Parathyroid adenoma (tissue), 2 donors: ENCODE measurements at regions not wholly inside any gene's neighbourhood (a gene's known extent, or its start where the extent isn't known, plus 50 kb on each side); places are given as distances from the start of the nearest gene placed in this dataset.

Source experiments
- H2AFZ ChIP-seq: fragments of 300-600 bp; sonication (generic); one replicate; pipeline ENCODE4 v1.7.0; 2017; ENCODE audit warnings: antibody characterized with exemption, mild to moderate bottlenecking
- H3K27ac ChIP-seq: fragments of 300-600 bp; sonication (generic); one replicate; pipeline ENCODE4 v1.7.0; 2017
- H3K27me3 ChIP-seq: fragments of 300-600 bp; sonication (generic); one replicate; pipeline ENCODE4 v1.7.0; 2017; ENCODE audit warnings: low read length; ENCODE audit not compliant: control insufficient read depth, insufficient read depth
- H3K36me3 ChIP-seq: fragments of 300-600 bp; sonication (generic); one replicate; pipeline ENCODE4 v1.7.0; 2017; ENCODE audit warnings: low read length; ENCODE audit not compliant: control insufficient read depth, insufficient read depth
- H3K4me1 ChIP-seq: fragments of 300-600 bp; sonication (generic); one replicate; pipeline ENCODE4 v1.7.0; 2017; ENCODE audit warnings: control low read depth
- H3K4me2 ChIP-seq: fragments of 300-600 bp; sonication (generic); one replicate; pipeline ENCODE4 v1.7.0; 2017; ENCODE audit warnings: low read length
- H3K4me3 ChIP-seq: fragments of 300-600 bp; sonication (generic); one replicate; pipeline ENCODE4 v1.7.0; 2017; ENCODE audit warnings: low read depth, low read length
- H3K79me2 ChIP-seq: fragments of 300-600 bp; sonication (generic); one replicate; pipeline ENCODE4 v1.7.0; 2017; ENCODE audit warnings: control low read depth
- H3K9ac ChIP-seq: fragments of 300-600 bp; sonication (generic); one replicate; pipeline ENCODE4 v1.7.0; 2017; ENCODE audit warnings: mild to moderate bottlenecking
- H3K9me3 ChIP-seq: fragments of 300-600 bp; sonication (generic); one replicate; pipeline ENCODE4 v1.7.0; 2017; ENCODE audit warnings: low read length; ENCODE audit not compliant: control insufficient read depth
- CTCF ChIP-seq: fragments of 300-600 bp; sonication (generic); IDR thresholded peaks from one replicate; pipeline ENCODE4 v1.7.0; 2017; ENCODE audit warnings: antibody characterized with exemption, mild to moderate bottlenecking
- donor health status: primary hyperparathyroidism.

DNA sequence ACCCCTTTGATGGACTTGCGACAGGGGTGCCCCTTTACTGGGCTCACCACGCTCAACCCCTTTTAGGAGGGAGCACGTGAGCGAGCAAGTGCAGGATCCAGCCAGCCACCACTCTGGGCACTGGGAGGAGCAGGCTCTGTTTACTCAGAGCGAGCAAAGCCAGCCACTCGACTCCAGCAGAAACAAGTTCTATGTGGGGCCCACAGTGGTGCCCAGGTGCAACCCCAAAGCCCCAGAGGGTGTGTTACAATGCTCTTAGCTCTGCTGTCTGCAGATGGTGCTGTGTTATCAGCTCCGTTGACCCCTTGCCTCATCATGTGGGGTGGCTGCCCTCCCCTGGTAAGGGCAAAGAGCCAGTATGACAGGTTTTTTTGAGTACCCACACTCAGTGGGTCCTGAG, 120.3 kb upstream of the SUCLG2 start:
- no peak overlapping the region for H3K27ac ChIP-seq
- H3K27me3 ChIP-seq: no peaks in the 10 kb centered on the region
- TF ChIP-seq CTCF: no peak
- no peak overlapping the region for H3K4me3 ChIP-seq
- H3K79me2 ChIP-seq: no peaks in the 10 kb centered on the region
- H3K36me3 ChIP-seq: no peaks in the 10 kb centered on the region
- no peak overlapping the region for H3K4me2 ChIP-seq
- no peaks in the 10 kb centered on the region for H3K9me3 ChIP-seq
- H3K4me1 ChIP-seq: no peaks in the 10 kb centered on the region
- no peak overlapping the region for H3K9ac ChIP-seq
- no peak overlapping the region for H2AFZ ChIP-seq

GRCh38 chr3:67765575-67765974, 111.2 kb upstream of the SUCLG2 start:
- no peak overlapping the region for H3K4me2 ChIP-seq
- no peaks in the 10 kb centered on the region for H3K36me3 ChIP-seq
- no peaks in the 10 kb centered on the region for H3K9me3 ChIP-seq
- no peak for TF ChIP-seq CTCF
- H3K9ac ChIP-seq: no peak overlapping the region
- no peak overlapping the region for H3K27ac ChIP-seq
- H2AFZ ChIP-seq: no peak overlapping the region
- H3K4me3 ChIP-seq: no peak overlapping the region
- no peaks in the 10 kb centered on the region for H3K79me2 ChIP-seq
- H3K4me1 ChIP-seq: no peaks in the 10 kb centered on the region
- H3K27me3 ChIP-seq: no peaks in the 10 kb centered on the region

GRCh38 chr3:67745296-67745695, 90.9 kb upstream of the SUCLG2 start:
- Histone ChIP-seq H2AFZ (no peak overlapping the region), H3K9me3 (no peaks in the 10 kb centered on the region), H3K4me3 (no peak overlapping the region), H3K9ac (no peak overlapping the region), H3K79me2 (no peaks in the 10 kb centered on the region), H3K36me3 (no peaks in the 10 kb centered on the region), H3K27me3 (no peaks in the 10 kb centered on the region), H3K4me1 (no peaks in the 10 kb centered on the region), H3K27ac (no peak overlapping the region), H3K4me2 (no peak overlapping the region)
- no peak for TF ChIP-seq CTCF

DNA sequence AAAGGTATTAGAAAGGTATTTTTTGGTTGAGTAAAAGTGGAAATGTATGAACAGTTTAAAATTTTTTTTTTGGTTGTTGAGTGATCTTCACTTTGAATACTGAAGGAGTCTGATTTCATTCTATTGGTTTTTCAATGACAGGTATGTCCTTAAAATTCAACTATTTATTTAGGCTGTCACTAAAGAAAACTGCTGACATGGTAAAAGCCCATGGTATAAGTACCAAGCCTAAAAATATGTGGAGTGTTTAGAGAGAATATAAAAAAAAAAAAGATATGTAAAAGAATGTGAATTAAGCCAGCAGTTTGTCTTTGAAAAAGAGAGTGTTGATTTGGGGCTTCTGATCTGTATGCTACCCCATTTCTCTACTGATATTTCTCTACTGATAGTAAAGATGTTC, 90.3 kb upstream of the SUCLG2 start:
- no peak overlapping the region for H3K27ac ChIP-seq
- H3K4me1 ChIP-seq: no peaks in the 10 kb centered on the region
- H3K79me2 ChIP-seq: no peaks in the 10 kb centered on the region
- no peaks in the 10 kb centered on the region for H3K36me3 ChIP-seq
- no peaks in the 10 kb centered on the region for H3K9me3 ChIP-seq
- no peak overlapping the region for H3K9ac ChIP-seq
- no peak overlapping the region for H3K4me2 ChIP-seq
- H2AFZ ChIP-seq: no peak overlapping the region
- TF ChIP-seq CTCF: no peak
- H3K4me3 ChIP-seq: no peak overlapping the region
- no peaks in the 10 kb centered on the region for H3K27me3 ChIP-seq

DNA sequence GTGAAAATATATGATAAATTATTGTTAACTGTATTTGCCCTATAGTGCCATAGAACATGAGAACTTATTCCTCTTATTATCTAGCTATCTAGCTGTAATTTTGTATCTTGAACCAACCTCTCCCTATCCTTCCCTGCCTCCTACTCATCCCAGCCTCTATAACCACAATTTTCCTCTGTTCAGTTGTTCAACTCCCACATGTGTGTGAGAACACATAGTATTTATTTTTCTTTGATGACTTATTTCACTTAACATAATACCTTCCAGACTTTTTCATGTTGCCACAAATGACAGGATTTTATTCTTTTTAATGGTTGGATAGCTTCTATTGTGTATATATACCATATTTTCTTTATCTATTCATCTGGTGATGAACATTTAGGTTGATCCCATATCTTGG, 85.4 kb upstream of the SUCLG2 start:
- H3K4me1 ChIP-seq: no peaks in the 10 kb centered on the region
- H3K4me2 ChIP-seq: no peak overlapping the region
- H3K27ac ChIP-seq: no peak overlapping the region
- H2AFZ ChIP-seq: no peak overlapping the region
- no peaks in the 10 kb centered on the region for H3K27me3 ChIP-seq
- H3K9ac ChIP-seq: no peak overlapping the region
- no peak overlapping the region for H3K4me3 ChIP-seq
- no peaks in the 10 kb centered on the region for H3K36me3 ChIP-seq
- no peaks in the 10 kb centered on the region for H3K79me2 ChIP-seq
- no peaks in the 10 kb centered on the region for H3K9me3 ChIP-seq
- TF ChIP-seq CTCF: no peak
